Midbrain (tissue), 1 donor: ENCODE measurements at regions not wholly inside any gene's neighbourhood (a gene's known extent, or its start where the extent isn't known, plus 50 kb on each side); places are given as distances from the start of the nearest gene placed in this dataset.
"Not testable (repeated sequence)": the region's sequence is repeated elsewhere in the genome, so short reads cannot be mapped to it uniquely, and the experiment has no call there.

Experiments used
- DNase-seq: peaks from one replicate; lab custom pipeline; 2025; lab: John Stamatoyannopoulos, UW

DNA sequence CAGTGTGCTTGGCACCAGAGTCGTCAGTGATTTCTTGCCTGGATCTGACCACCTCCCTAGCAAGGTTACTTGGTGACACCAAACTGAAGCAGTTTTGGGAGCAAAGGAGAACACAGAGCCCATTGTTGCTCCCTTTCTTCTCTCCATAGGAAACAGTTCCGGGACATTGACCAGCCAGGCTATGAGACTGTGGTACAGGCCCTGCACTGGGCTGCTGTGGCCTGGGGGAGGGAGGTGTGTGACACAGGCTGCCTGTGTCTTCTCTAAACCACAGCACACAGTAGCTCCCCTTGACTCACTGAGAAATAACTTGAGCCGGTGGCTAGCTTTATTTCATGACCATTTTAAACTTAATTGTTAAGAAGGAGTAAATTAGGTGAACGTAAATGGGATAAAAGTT is 214.8 kb upstream of the UBL3 start:
- DNase-seq, result no peak

DNA sequence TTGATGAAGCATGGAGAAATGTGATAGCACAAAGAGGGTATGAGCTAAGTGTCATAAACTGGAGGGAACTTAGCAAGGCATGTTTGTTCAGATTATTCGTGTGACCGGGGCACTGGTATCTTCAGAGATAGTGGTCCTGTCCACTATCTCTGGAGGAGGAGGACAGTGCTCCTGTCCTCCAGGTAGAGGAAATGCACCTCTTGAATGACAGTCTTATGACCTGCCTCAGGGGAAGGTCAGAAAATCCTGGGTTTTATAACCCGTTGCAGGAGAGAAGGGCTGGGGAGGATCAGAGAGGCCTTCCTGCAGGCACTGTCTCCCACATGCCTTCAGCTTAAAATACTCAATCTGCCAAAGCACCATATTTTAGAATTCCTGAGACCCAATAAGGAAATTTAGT is 213.5 kb upstream of the UBL3 start:
- no peak for DNase-seq

DNA sequence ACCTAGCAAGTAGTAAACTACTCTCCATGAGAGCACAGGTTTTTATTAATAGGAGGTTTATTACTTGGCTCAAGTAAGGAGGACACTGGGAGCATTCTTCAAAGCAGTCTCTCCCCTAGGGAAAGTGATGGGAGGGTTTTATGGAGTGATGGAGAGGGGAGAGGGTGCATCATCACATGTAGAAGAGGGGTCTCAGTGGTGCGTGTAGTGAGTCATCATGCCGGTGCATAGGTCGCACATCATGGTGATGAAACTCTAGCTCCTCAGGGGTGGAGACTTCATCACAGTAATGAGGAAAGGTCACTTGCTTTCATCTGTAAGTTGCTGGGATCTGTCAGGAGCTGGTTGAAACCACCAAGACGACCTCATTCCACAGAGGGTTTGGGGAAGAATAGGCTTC is 210.8 kb upstream of the UBL3 start:
- no peak for DNase-seq

DNA sequence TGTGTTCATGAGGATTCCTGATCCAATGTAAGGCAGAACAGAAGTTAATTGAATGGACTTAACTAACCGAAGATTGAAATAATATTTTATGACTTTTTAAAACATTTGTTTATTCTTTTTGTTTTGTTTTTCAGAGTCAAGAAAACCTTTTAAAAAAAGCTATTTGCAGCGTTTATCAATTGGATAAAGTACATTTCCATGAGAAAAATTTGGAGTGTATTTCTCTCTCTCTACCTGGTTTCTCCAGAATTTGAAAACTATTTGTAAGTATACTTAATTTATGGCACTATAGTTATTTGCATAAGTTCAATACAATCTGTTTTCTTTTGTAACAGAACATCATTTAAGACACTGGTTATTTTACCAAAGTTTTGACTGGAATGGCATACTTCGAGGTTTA is 208.0 kb upstream of the UBL3 start:
- no peak for DNase-seq

DNA sequence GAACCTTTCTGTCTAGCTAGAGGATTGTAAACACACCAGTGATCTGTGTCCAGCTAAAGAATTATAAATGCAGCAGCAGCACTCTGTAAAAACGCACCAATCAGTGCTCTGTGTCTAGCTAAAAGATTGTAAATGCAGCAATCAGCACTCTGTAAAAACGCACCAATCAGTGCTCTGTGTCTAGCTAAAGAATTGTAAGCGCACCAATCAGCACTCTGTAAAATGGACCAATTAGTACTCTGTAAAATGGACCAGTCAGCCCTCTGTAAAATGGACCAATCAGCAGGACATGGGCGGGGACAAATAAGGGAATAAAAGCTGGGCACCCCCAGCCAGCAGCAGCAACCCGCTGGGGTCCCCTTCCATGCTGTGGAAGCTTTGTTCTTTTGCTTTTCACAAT is 204.1 kb upstream of the UBL3 start:
- DNase-seq, result not testable (repeated sequence)

DNA sequence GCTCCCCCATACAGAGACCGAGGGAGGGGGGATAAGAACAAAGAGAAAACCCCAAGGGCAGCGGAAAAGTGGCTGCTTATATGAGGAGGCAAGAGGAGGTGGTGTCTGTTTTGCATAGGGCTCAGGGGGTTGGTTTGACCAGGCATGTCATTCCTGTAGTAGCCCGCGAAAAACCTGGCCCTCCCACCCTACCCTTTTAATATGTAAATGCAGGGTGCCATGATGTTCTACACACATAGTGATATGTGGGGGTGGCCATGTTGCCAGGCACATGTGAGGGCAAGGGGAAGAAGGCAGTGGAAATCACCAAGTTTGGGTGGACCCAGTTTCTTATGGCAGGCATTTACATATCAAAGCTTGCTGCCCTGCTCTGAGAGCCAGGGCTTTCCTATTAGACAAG is 203.5 kb upstream of the UBL3 start:
- DNase-seq, result no peak

DNA sequence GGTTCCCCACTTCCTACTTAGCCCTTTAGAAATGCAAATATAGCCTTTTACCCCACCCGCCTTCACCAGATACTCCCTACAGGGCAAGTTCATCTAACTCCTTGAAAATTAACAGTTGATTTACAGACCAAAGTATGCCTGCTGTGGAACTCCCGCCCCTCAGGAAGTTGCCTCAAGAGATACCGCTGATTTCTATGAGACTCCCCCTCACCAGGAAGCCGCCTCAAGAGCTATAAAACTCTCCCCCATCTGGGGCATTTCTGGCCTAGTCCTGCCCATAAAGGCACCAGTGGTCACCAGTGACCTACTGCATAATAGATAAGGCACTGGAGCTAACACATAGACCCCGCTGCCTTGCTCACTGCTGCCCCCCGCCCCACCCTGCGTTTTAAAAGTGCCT is 201.7 kb upstream of the UBL3 start:
- no peak for DNase-seq

DNA sequence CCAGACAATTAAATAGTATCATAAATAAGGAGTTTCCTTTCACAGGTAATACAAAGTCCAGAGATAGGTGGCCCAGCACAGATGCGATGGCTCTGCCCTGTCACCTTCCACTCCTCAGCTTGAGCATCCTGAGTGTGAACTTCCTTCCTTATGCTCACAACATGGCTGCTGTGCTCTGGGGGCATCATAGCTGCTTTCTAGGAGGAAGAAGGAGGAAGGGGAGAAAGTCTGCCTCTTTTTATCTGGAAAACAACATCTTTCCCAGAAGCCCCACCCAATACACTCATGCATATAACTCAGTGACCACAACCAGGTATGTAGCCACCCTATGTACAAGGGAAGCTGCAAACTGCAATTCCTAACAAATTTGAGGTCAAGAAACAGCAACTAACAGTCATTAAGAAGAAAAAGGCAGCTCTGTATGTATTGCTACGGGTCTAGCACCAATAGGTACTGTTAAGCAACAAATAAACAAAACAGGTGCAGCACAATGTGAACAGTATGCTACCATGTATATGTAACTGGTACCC is 201.2 kb upstream of the UBL3 start:
- DNase-seq, result no peak

DNA sequence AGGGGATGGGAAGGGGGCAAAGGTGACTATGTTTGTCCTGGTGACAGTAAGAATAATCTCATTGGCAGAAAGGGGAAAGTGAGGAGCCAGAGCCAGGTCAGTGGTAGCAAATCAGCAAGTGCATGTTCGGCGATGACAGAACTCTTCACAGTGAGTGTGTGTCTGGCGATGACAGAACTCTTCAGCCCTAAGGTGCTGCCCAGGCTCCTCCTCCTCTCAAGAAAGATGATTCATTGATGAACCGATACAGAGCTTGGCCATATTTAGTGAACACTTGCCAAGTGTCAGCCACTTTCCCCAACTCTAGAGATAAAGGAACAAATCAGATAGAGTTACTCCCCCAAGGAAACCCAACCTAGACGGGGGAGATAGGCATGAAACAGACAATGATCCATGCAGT is 199.3 kb upstream of the UBL3 start:
- DNase-seq, result no peak

DNA sequence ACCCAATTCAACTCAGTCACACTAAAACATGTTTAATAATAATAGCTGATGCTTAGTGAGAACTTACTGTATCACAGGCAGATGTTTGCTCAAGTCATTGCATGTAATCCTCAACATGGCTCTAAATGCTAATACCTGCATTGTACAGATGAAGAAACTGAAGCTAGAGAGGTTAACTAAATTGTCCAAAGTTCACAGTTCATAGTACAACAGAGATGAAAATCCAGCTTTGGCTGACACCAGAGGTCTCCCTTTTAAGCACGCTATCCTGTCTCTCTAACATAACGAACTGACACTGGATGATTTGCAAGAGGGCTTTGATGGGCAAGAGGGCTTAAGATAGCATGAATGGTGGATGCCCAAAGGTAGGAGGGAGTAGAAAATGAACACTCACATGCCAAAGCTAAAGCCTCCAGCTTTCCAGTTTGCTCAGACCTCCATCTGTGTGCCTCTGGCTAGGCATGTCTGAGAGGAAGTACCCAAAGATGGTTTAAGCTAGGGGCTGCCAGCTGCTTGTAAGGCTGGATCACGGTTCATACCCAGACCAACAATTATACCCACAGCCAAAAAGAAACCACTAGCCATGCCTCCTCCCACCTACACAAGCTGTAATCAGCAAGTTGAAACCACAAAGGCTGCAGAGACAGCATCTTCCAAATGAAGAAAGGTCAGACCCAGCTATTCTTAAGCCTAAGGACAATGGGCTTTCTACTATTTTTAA is 196.9 kb upstream of the UBL3 start:
- no peak for DNase-seq

DNA sequence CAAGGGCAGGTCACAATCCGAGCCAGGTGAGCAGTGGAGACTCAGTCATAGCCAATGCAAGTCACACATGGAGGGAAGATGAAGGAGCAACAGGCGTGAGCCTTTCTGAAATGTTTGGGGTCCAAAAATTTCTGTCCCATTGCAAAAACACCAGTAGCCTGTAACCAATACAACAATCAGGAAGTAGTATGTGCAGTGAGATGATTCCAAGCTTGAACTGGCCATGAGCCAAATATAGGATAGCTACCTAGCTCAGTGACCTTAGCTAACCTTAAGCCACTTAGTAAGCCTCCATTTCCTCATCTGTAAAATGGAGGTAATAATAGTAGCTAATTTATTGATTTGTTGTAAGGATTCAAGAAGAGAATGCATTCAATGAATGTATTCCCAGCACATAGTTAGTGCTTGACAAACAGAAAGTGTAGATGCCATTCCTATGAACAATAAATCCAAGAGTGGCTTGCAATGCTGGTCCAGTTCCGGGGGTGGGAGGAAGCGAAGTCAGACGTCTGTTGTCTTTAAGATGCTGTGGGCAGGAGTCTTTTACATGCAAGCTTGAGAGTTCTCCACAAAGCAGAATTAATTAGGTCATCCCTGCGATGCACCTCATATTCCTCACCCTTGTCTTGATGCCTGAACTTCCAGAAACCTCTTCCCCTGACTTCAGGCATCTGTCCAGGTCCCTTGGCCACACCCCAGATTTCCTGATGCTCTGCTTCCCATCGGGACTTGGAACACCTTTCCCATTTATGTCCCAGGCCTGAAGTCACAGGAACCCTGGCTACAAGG is 195.7 kb upstream of the UBL3 start:
- DNase-seq, result no peak

DNA sequence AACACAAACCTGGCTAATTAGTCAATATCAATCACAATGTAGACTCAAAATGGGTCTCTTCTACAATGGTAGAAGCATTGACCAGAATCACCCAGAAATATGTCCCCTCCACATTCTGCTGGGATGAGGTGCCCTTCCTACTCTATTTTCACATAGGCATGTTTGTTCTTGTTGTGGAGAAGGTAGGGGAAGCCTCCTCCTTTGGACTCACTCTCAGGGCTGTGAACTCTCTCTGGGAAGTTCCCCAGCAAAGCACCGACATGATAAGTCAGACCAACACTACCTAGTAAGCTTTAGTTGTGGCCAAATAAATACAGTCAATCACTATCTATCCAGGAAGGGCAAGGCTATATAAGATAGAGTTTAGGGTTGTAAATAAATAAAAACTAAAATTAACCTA is 194.5 kb upstream of the UBL3 start:
- DNase-seq, result no peak

DNA sequence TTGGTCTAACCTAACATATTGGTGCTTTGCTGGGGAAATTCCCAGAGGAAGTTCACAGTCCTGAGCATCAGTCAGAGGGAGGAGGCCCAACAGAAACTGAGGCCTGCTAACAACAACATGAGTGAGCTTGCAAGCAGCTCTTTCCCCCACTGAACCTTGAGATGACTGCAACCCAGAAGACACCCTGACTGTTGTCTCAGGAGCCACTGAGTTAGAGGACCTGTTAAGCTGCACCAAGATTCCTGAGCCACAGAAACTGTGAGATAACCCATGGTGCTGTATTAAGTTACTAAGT is 193.2 kb upstream of the UBL3 start:
- DNase-seq, result no peak

DNA sequence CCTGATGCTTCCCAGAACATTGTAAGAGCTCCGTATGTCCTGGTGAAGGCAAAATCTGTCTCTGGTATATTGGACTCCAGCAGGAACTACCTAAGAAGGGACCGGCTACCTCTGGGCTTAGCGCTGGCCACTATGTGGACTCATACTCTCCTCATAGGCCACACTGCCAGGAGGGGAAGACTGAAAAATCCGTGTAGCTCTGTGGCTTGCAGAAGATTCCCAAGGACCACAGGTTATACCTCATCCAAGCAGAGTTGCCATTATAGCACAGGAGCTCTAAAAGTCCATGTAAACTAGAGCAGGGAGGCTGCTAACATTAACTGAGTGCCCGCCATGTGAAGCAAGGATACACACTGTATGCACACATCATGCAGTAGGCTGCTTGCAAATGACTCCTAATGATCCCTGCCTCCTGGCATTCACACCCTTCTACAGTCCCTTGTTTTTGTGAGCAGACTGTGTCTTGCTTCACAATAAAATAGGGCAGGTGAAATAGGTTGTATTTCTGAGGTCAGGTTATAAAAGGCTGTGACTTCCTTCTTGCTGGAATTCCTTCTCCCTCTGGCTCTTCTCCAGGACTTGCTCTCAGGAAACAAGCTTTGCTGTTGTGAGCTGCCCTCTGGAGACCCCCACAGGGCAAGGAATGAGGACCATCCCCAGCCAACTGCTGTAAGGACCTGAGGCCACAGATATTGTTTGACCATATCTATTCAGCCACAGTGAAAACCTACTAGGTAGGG is 192.6 kb upstream of the UBL3 start:
- no peak for DNase-seq

DNA sequence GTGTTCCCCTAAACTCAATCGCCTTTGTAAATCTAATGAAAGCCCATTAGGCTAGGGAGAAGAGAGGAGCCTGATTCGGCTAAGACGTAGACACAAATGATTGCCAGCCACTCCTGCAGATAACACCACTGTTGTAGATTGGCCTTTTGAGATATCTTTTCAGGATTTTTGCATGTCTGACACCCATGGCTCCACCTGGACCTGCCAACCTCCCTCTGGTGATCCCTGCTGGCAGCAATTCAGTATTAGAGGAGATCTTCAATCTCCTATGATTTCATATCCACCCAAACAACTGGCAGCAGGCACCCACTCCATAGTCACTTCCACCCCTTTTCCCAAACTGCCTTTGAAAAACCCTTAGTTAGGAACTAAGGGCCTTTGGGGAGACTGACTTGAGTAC is 191.9 kb upstream of the UBL3 start:
- no peak for DNase-seq

DNA sequence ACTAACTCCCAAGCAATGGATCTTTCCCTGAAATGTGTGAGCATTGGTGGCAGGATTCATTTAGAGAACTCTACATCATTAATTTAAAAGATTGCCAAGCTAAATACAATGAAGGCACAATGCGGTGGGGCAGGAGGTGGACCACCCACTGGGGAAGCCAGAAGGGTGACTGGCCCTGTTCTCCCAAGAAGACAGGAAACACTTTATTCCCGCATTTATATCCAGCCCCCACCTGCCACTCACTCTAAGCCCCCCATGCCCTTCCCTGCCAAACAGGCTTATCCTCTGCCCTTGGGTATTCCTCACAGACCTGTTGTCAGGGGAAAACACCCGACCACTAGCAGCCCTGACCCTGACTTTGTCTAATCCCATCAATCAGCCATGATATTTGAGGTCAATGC is 189.1 kb upstream of the UBL3 start:
- DNase-seq, result no peak

DNA sequence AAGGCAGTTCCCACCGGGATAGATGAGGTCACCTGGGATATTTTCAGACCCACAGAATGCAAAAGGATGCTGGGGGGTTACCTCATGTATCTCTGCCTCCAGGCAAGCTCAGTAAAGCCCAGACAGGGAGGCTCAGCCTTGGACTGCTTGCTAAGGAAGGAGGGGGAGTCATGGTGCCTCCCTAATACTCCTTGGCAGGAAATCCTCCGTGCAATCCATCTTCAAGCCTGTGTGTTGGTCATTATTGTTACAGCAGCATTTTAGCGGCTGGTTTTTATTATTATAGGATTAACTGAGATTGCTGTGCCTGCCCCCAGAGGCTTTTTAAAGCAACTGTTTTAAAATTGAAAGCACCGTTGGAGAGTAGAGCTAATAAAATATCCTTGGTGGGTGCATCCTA is 188.5 kb upstream of the UBL3 start:
- DNase-seq, result no peak

DNA sequence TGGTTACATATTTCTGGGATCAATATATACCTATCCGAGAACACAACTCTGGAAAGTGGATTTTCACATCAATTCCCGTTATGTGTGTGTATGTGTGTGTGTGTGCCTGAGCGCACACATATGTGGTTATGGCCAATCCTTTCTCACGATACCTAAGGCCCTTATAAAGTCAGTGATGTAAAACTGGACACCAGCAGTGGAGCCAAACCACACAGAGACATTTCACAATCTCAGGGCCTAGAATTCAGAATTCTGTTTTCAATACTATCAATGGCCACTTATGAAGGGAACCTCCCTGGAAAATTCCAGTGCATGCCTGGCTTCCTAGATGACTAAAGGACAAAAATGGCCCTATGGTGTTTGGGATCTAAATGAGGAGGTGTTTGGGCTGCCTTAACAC is 187.3 kb upstream of the UBL3 start:
- DNase-seq, result no peak

DNA sequence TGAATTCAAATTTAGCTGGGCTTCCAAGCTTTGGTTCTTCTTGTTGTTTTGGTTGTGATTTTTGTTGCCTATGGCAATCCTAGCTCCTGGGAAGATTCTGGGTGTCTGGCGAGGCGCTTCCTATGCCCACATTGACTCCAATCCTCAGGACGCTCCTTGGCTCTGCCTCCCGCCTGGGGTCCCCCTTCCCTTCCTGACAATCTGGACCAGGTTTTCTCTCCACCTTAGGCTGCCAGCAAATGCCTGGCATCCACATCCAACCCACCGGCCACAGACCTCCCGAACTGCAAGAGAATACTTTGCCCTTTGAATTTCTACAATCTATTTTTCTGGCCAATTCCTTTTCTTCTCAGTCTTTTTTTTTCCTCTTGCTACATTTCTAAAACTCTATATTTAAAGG is 186.9 kb upstream of the UBL3 start:
- no peak for DNase-seq

DNA sequence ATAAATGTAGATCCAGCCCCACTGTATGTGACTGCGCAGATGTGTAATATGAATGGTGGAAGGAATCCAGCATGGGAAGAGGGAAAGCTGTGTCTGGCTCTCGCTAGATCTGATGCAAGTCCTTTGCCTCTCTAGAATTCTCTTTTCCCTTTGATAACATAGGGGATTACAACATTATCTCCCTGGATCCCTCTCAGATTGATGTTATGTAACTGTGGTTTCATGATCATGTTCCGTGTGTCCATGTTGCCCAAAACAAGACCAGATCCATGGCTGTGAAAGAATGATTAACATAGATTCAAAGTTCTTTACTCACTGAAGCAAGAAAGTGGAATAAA is 184.0 kb upstream of the UBL3 start:
- DNase-seq, result no peak

DNA sequence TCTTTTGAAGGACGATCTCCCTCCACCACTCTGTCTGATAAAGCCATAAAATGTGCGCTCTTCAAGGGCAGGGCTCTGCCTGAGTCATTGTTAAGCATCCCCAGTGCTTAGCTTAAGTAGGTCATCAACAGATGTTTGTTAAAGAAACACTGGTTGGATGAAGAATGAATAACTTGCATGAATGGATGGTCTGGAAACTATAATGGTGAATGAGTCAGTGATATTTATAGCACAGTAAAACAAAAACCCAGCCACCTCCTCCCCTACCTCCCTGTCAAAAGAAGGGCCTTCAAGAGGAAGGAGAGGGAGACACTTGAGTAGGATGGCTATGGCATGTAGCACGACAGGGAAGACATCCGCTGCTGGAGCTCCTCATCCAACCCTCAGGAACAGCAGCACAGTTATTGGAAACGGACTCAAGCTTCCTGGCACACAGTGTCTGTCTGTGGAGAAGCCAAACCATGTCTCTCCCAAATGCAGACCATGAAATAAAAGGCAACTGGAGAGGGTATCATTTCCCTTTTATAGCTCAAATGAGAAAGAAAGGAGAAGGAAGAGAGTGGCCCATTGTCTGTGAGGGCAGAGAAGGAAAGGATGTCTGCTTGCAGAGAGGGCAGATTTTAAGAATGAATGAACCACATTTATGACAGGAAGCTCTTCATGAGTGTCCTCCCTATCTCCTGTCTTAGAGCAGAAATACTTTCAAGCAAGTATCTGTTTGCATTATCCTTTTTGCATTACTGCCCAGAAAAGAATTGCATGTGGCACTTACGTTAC is 183.5 kb upstream of the UBL3 start:
- peak; percentile 35 for DNase-seq

DNA sequence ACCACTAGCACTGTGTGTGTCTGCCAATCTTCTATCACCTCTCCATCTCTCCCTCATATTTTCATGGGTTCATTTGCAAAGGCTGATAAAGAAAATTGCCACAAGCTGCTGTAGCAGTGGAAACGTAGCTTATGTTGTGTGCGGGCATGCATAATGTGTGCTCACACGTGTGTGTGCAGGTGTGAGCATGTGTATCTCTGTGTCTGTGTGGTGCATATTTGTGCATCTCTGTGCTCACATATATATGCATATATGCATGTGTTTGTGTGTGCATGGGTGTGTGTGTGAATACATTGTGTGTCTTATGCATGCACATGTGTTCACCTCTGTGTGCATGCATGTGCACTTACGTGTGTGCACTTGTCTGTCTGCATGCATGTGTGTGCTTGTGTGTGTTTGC is 181.8 kb upstream of the UBL3 start:
- DNase-seq, result no peak
